HG03103 (cell line): ENCODE measurements at regions not wholly inside any gene's neighbourhood (a gene's known extent, or its start where the extent isn't known, plus 50 kb on each side); places are given as distances from the start of the nearest gene placed in this dataset.

ENCODE experiments used
- ATAC-seq: cut with Tn5 transposase; IDR thresholded peaks from one replicate; pipeline ENCODE4 v1.9.1; 2021; ENCODE audit warnings: low read depth; ENCODE audit not compliant: unreplicated experiment

DNA sequence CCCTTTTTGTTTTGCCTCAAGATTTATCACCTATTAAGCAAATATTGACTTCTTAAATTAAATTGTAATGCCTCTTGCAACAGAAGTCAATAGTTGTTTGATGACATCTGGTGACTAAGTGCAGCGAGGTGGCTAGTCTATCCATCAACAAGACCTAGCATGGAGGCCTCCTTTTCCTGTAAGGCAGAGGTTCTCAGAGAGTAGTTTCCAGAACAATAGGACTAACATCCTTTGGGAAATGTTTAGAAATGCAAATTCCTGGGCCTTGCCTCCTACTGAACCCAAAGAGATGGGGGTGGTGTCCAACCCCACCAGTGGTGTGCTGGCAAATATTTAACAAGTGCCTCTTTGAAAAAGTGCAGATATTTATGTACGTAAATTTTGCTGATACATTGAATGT, 143.7 kb downstream of the SCP2D1 start:
- ATAC-seq: no peak

GRCh38 chr20:18971121-18971520, 157.5 kb downstream of the SCP2D1 start:
- ATAC-seq: no peak

GRCh38 chr20:18971574-18971973, 158.0 kb downstream of the SCP2D1 start:
- no peak for ATAC-seq

GRCh38 chr20:18972251-18972876, 158.8 kb downstream of the SCP2D1 start:
- no peak for ATAC-seq

DNA sequence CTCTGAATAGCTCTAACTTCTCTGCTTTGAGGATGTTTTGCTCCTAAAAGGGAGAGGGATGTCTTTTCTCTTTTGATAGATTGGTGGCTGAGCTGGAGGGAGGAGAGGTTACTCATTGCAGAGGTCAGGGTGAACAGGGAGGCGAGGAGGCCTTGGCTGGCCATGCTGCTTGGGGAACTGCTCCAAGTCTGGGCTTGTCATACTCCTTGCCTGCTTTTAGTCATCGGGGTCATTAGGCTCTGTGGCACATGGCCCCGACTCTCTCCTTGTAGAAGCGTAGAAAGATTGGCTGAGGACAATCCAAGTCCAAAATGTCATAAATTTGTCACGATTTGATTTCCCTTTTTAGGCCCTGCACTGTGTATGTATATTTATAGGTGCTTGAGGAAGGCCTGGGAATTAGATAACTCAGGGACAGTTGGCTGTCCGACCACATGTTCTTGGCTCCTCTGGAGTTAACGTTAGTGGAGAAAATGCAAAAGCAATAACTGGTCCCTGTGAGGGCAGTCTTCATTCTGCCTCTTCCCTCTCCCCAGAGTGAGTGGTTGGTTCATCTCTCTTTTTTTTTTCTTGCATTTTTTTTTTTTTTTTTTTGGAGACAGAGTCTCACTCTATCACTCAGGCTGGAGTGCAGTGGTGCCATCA, 160.1 kb downstream of the SCP2D1 start:
- ATAC-seq: no peak

- no peak for ATAC-seq
These were observed 161.1 kb downstream of the SCP2D1 start for GRCh38 chr20:18974660-18975059.

- no peak for ATAC-seq
These were observed 163.9 kb downstream of the SCP2D1 start for GRCh38 chr20:18977441-18977840.

- no peak for ATAC-seq
These were observed 164.7 kb downstream of the SCP2D1 start for GRCh38 chr20:18978311-18978710.

GRCh38 chr20:18979132-18979531, 165.5 kb downstream of the SCP2D1 start:
- ATAC-seq: no peak

DNA sequence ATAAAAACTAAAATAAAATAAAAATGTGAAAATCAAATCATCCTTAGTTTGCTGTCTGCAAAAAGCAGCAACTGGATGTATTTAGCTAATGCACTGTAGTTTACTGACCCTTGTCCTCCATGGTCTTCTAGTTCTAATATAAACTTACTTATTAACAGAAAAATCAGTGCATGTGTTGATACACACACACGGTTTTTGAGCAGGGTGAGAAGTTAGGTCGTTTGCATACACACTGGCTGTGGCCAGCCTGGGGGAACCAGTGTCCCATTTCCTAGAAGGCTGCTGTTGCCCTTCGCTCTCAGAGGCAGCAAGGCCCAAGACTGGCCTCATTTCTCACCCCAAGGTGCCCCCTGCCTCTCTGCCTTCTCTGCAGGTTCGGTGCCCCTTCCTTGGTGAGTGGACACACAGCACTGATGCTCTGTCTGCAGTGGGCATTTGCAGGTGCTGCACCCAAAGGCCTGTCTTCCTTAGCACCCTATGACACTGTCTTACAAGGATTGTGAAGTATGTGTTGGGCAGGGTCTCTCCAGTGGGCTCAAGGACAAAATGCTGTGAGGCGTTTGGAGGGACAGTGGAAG, 168.5 kb downstream of the SCP2D1 start:
- ATAC-seq: no peak

- ATAC-seq: no peak
These were observed 170.2 kb downstream of the SCP2D1 start for GRCh38 chr20:18983796-18984195.

- no peak for ATAC-seq
These were observed 170.9 kb downstream of the SCP2D1 start for GRCh38 chr20:18984238-18985200.

DNA sequence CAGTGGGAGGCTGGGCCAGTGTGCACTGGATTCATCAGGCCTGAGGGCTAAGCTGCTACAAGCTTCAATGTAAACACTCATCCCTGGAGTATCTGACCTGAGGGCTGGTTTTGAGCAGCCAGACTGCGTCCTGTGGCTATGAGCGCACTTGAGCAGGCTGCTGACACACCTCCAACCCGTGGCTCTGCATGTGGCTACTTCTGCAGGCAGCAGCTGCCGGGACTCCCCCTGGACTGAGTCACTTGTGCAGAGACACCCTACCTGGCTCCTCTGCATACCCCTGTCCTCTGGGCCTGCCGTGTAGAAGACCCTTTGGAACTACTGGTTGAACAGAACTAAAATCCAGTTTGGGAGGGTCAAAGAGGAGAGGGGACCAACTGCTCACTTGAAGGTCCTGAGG, 172.0 kb downstream of the SCP2D1 start:
- no peak for ATAC-seq

DNA sequence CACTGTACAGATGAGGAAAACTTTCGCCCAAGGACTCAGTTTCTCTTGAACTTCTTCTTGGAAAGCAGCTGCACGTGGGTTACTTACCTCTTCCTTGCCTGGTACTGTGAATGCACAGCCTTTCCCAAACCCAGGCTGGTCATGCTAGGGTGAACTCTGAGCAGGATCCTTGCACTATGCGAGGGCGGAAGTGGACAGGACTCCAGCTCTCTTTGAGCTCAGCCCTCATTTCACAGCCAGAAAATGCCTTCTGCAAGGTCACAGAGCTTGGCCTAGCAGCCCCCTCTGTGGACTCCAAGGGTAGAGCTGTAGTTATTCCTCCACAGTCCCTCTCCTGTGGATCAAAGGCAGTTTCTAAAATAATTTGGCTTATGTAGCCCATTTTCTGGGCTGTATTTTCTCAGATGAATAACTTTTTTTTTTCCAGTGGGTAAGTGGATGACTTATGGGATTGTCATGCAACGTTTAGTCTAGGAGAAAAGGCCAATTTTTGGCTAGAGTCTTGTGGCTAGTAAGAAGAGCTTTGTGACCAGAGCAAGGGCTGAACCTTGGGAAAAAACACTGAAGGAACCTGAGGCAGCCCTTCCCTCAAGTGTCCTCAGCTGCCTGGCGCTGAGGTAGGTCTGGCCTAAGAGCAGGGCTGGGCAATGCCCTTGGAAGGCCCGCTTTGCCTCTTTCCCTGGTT, 172.7 kb downstream of the SCP2D1 start:
- no peak for ATAC-seq

DNA sequence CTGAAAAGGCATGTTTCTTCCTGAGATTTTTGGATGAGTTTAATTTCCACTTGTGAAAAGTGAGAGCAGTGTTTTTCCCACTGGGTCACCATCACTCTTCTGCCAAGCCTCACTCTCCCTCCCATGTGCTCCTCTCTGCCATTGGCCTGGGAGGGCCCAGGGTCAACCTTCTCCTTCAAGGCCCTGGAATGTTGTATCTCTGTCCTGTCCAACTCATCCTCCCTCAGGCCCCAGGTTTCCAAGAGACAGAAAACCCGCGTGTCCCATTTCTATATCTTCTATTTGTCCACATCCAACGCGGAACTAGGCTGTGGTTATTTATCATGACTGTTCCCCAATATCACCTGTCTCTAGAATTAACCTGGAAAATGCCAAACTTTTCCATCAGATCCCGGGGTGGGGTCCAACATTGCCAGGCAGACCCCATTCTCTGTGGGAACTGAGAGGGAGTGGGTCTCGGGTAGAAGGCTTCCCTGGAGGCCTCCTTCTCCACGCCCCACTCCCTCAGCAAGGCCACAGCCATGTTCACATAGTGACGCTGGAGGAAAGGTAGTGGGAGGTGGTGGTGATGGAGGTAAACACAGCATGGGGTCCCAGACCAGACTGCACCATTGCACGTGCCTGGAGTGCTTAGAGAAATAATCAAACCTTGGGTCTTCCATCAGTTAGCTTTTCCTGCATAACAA, 173.5 kb downstream of the SCP2D1 start:
- no peak for ATAC-seq

GRCh38 chr20:18987781-18988360, 174.3 kb downstream of the SCP2D1 start:
- ATAC-seq: no peak

- no peak for ATAC-seq
These were observed 175.1 kb downstream of the SCP2D1 start for GRCh38 chr20:18988701-18989100.

DNA sequence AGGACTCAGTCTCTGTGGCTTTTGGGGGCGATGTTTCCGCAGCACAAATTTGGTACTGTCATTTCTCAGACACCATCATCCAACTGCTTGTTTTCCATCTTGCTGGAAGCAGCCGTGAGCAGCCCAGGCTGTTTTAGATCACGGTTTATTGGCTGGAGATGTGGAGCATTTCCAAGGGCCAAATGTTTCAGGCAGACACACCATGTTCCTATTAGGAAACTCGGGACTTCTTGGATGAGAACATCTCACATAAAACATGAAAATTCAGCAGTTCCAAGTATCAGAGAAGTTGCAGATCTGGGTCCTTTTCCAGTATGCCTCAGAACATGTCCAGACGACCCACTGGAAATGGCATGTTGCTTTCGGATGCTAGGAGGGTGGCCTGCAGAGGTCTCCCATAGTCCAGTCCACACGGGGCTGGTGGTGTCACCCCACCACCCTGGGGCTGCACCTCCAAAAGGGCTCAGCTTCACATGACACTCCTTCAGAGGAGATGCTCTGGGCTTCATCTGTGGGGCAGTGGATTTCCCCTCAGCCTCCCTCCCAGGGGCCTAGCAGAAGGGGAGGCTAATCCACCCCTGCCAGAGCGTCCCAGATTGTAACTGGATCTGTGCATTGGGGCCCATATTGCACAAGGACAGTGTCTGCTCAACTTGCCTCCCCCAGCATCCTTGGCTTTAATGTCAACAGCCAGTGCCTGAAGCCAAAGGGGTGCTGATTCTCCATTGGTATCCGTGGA, 176.3 kb downstream of the SCP2D1 start:
- ATAC-seq: no peak

- no peak for ATAC-seq
These were observed 177.4 kb downstream of the SCP2D1 start for GRCh38 chr20:18991012-18991411.
